Omental fat pad (tissue), 3 donors: ENCODE measurements at regions not wholly inside any gene's neighbourhood (a gene's known extent, or its start where the extent isn't known, plus 50 kb on each side); places are given as distances from the start of the nearest gene placed in this dataset.

Source experiments
- ATAC-seq: fragments of 150-250 bp; one replicate; pipeline ENCODE4 v1.9.1; 2016; ENCODE audit warnings: mild to moderate bottlenecking, moderate library complexity; ENCODE audit not compliant: low FRiP score
- DNase-seq: peaks from one replicate; pipeline ENCODE4 v3.0.0-alpha.2; 2019; ENCODE audit warnings: low spot score
- TF ChIP-seq, protein P1 (sequence below), 3 donors: fragments of 450-650 bp; IDR thresholded peaks; one replicate each; pipeline ENCODE4 v1.5.1; 2016 to 2017; ENCODE audit warnings: antibody characterized with exemption in 3 of 3, mild to moderate bottlenecking in 3 of 3, moderate library complexity in 2 of 3

DNA sequence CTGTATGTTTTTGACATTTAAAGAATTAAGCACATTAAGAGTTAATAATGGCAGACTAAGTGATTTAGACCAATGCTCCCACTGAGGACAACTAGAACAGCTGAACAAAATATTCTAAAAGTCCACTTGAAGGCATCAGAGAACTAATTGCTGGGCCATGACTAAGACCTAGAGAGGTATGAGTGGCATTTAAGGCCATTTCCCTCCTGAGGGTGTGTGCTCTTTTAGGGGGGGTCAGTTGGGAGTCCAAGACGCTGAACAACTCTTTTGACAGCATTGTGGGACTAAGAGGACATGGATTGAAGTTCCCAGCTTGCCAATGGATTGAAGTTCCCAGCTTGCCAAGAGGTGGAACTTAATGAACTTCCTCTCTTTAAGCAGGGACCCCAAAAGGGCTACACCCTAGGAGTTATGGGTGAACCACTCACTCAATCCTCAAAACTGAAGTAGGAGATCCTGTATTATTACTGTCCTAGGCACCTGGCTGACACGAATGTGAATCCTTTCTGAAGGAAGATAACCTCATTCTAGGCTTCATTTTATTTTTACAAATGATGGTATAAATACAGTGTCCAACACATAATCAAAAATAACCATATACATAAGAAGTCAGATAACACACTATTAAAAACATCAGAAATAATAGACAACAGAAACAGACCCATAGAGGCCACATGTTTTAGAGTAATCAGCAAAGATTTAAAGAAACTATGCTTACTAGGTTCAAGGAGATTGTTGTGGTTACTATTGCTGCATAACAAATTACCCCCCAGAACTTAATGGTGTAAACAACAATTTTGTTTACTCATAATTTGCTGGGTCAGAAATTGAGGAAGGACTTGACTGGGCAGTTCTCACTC, 175.1 kb downstream of the VEGFA start:
- TF ChIP-seq, protein P1, sequence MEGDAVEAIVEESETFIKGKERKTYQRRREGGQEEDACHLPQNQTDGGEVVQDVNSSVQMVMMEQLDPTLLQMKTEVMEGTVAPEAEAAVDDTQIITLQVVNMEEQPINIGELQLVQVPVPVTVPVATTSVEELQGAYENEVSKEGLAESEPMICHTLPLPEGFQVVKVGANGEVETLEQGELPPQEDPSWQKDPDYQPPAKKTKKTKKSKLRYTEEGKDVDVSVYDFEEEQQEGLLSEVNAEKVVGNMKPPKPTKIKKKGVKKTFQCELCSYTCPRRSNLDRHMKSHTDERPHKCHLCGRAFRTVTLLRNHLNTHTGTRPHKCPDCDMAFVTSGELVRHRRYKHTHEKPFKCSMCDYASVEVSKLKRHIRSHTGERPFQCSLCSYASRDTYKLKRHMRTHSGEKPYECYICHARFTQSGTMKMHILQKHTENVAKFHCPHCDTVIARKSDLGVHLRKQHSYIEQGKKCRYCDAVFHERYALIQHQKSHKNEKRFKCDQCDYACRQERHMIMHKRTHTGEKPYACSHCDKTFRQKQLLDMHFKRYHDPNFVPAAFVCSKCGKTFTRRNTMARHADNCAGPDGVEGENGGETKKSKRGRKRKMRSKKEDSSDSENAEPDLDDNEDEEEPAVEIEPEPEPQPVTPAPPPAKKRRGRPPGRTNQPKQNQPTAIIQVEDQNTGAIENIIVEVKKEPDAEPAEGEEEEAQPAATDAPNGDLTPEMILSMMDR (IDR thresholded peaks at IDR 0.05), result no peak
- ATAC-seq (no peak), DNase-seq (no peak)

DNA sequence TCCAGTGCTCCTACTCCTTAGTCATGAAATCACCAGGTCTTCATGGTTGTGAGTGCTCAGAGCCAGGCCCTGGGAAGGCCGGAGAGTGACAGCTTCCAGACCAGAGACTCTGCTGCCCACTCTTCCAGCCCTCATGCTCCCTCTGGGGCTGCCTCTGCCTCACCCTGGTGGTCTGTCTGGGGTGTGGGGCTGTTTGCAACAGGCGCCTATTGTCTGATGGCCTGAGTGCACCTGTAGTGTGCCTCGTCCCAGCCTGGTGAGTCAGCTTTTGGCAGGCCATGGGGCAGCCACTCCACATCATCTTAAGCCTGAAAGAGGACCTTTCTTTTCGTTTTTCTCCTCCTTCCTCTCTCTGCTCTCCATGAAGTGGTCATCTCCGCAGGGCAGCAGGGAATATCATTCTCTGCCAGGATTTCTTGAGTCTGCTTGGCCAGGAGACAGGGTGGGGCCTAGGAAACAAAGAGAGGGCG, 173.8 kb downstream of the VEGFA start:
- TF ChIP-seq, protein P1 (IDR thresholded peaks at IDR 0.05), result no peak
- DNase-seq, result no peak
- ATAC-seq, result no peak

DNA sequence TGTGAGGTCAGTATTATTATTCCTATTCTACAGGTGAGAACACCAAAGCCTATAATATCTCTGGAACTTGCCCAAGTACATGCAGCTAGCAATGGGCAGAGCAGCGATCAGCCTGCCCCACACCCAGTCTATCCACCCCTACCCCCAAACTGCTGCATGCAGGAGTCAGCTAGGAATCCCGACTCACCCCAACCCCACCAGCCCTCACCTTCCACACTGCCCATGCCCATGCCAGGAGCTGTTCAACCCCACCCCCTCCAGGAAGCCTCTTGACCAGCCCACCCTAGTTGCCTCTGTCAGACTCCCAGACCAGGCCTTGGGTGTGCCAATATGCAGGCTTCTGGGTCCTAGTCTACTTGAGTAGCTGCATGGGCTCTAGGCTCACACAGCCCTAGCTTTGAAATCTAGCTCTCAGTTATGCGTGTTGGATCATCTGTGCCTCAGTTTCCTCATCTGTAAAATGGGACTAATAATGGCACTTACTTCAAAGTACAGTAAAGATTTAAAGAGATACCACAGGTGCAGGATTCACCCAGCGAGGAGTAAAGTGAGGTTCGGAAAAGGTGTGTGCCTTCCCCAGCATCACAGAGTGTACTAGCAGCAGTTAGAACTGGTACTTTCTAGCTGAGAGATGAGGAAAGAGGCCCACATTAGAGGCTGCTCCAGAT, 173.2 kb downstream of the VEGFA start:
- ATAC-seq (no peak), DNase-seq (no peak)
- TF ChIP-seq, protein P1 (IDR thresholded peaks at IDR 0.05), result no peak

DNA sequence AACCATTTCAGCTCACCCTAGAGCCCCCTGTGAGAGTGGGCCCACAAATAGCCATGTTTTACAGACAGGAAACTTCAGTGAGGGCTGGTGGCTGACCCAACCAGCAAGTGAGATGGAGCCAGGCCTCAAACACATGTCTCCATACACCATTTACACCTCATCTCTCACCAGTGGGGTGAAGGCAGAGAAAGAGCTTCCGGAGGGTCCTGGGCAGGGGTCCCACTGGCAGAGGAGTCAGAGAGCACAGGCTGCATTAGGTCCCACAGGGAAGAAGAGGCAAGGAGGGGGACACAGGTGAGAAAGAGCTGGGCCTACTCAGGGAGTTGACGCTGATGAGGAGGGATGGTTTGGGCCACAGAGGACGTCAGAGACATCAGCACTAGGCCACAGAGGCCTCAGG, 172.6 kb downstream of the VEGFA start:
- ATAC-seq (no peak), DNase-seq (no peak)
- TF ChIP-seq, protein P1 (IDR thresholded peaks at IDR 0.05), result no peak

DNA sequence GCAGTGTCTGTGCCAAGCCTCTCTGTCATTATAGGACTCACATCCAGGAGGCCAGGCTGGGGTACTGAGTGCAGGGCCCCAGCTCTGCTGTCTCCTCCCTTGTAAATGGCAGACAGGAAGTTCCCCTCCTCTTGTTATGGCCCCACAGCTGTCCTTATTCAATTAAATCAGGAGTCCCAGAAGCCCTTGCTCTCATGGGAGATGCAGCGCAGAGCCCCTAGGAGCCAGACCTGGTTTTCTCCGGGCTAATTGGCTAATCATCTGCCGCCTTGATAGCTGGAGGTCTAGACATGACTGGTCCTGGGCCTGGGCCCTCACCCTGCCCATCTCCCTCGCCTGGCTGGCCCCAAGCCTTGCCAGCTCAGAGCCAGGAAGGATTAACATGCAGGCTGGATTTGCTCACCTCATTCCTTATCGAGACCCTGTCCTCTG, 172.0 kb downstream of the VEGFA start:
- no peak for ATAC-seq
- TF ChIP-seq, protein P1 (IDR thresholded peaks at IDR 0.05), result no peak
- DNase-seq, result no peak

DNA sequence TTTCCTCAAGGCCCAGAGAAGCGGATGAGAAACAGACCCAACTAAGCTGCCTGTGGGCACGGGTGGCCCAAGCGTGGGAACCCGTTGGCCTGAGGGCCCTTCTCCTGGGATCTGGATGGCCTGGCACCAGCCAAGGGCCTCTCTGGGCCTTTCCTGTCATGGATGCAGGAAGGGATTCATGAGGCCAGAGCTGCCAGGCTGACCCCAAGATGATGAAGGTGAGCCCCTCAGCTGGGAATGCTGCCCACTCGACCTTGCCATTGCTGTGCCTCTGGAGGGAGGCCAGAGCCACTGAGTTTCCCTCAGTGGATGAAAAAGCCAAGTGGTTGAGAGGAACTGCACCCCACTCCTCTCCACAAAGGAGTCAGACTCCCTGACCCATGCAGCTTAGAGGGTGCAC, 171.2 kb downstream of the VEGFA start:
- ATAC-seq, result no peak
- no peak for DNase-seq
- TF ChIP-seq, protein P1 (IDR thresholded peaks at IDR 0.05), result no peak
